ENCODE measurements at regions not wholly inside any gene's neighbourhood (a gene's known extent, or its start where the extent isn't known, plus 50 kb on each side); places are given as distances from the start of the nearest gene placed in this dataset.

- no peak for TF ChIP-seq CTCF (IDR thresholded peaks at IDR 0.05)
- TF ChIP-seq POLR2AphosphoS5 (IDR thresholded peaks at IDR 0.05): no peak
These were observed 136.4 kb upstream of the MDFIC start for GRCh38 chr7:114785496-114785895.
